GM21367 (cell line): ENCODE measurements at regions not wholly inside any gene's neighbourhood (a gene's known extent, or its start where the extent isn't known, plus 50 kb on each side); places are given as distances from the start of the nearest gene placed in this dataset.
"Not testable (repeated sequence)": the region's sequence is repeated elsewhere in the genome, so short reads cannot be mapped to it uniquely, and the experiment has no call there.

ENCODE experiments used
- ATAC-seq: cut with Tn5 transposase; IDR thresholded peaks from one replicate; pipeline ENCODE4 v1.9.1; 2021; ENCODE audit not compliant: unreplicated experiment

DNA sequence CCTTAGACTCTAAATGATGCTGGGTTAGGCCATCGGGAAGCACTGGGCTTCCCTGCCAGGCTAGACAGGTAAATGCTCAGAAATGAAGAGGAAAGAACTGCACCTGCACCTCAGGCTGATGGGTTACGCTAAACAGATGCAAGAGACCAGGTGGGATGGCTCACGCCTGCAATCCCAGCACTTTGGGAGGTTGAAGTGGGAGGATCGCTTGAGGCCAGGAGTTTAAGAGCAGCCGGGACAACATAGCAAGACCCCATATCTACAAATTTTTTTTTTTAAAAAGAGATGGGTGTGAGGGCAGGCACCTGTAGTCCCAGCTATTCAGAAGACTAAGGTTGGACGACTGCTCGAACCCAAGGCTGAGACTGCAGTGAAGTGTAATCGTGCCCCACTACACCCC, 634.7 kb downstream of the UQCRFS1 start:
- no peak for ATAC-seq

GRCh38 chr19:28577666-28578065, 635.3 kb downstream of the UQCRFS1 start:
- ATAC-seq = no peak

- no peak for ATAC-seq
These were observed 635.7 kb downstream of the UQCRFS1 start for GRCh38 chr19:28577233-28577632.

GRCh38 chr19:28575816-28576215, 637.1 kb downstream of the UQCRFS1 start:
- ATAC-seq = no peak

DNA sequence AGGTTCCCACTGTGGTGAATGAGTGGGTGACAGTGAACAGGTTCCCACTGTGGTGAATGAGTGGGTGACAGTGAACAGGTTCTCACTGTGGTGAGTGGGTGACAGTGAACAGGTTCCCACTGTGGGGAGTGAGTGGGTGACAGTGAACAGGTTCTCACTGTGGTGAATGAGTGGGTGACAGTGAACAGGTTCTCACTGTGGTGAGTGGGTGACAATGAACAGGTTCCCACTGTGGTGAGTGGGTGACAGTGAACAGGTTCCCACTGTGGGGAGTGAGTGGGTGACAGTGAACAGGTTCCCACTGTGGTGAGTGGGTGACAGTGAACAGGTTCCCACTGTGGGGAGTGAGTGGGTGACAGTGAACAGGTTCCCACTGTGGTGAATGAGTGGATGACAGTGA, 637.6 kb downstream of the UQCRFS1 start:
- not testable (repeated sequence) for ATAC-seq

GRCh38 chr19:28574212-28574611, 638.7 kb downstream of the UQCRFS1 start:
- ATAC-seq = no peak

- ATAC-seq = no peak
These were observed 643.5 kb downstream of the UQCRFS1 start for GRCh38 chr19:28569132-28570131.

GRCh38 chr19:28567834-28568233, 645.1 kb downstream of the UQCRFS1 start:
- ATAC-seq = no peak

DNA sequence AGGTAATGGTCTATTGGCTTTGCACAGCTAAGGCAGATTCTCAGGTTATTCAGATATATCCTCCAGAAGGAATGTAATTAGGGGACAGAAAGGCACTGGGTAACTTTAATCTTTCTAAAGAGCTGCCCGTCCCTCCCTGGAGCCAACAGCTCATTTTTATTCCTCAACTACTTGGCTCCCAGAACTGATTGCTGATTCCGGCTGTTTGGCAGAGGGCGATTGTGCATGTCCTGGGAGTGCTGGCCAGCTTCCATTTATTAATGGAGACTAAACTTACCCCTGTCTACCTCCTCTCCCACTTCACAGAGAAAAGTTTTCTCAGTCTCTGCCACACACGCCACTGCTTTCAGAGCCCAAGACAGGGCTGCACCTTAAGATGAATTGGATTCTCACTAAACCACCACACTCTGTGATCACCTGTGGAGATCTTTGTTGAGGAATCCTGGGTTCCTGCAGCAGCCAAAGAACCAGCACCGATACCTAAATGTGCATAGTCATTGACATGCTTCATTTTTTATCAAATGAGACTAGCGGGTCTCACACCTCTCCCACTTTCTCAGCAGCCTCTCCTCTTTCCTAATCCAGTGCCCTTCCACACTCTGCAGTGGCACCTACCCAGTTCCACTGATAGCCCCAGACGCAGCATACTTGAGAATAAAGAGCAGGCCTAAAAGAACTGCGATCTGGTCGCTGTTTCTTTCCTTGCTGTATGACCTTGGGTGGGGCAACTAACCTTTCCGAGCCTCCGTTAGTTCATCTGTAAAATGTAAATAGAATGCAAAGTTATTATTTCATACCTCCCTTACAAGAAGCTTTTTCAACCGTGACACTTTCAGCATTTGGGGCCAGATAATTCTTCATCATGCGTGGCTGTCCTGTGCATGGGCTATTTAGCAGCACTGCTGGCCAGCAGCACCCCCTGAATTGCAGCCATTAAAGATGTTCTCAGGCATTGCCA, 648.7 kb downstream of the UQCRFS1 start:
- ATAC-seq = no peak

- no peak for ATAC-seq
These were observed 652.2 kb downstream of the UQCRFS1 start for GRCh38 chr19:28560786-28561185.

- ATAC-seq = no peak
These were observed 654.2 kb downstream of the UQCRFS1 start for GRCh38 chr19:28558783-28559182.

DNA sequence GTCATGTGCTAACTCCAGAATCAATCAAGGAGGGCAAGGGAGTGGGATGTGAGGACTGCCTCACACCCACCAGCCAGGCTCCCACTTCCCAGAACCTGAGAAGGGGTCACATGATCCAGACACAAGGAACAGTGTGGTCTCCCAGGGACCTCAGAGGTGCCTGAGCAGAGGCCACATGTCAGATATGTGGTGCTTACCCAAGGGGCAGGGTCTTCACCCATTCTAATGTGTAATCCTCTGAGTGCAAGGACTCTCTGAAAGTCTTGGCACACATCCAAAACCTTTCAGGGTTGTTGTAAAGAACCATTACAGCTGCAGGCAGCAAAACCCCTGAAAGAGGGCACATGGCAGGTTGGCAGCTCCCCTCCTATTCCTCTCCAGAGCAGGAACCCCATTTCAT, 656.6 kb downstream of the UQCRFS1 start:
- no peak for ATAC-seq

GRCh38 chr19:28555317-28555716, 657.6 kb downstream of the UQCRFS1 start:
- ATAC-seq = no peak

DNA sequence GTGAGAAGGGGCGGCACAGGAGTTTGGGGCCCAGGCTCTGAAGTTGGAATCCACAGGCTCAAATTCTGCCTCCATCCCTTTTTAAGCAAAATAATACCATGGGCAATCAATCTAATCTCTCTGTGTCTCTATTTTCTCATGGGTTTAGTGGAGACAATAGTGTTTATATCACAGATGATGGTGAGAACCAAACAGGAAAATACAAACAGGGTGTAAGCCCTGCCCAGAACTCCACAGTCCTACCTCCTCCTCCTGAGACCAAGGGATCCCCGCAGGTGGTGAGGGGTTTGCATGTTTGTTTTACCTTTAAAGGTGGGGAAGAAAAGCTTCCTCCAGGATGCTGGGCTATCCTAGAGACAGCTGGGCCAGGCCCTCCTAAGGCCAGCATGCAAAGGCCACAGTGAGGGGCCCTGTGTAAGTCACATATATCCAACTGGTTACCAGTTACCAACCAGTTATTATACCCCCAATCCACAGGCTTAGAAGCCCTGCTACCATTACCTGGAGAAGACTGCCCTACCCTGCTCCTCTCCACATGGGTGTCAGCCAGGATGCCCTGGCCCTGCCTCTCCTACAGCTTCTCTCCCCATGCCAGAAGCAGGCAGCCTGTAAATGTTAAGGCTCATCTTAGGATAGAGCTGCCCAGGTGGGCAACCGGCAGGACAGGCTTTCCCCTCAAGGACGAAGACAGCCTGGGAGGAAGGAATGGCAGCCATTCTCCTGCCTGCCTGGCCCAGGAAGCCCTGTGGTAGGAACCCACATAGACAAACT, 658.4 kb downstream of the UQCRFS1 start:
- ATAC-seq = no peak

DNA sequence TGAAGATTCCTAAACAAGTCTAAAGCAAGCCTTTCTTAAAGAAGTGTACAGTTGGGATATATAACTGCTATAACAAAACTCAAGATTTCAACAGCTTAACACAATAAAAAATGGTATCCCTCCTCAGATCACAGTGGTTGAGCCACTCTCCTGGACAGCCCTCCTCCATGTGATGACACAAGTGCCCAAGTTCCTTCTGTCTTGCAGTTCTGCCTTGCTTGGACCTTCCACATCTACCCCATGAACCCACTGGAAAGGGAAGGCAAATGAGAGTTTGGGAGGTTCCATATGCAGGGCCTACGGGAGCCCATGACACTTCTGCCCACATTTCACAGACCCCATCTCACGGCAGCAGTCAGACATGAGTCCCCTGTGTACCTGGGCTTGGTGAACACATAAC, 659.2 kb downstream of the UQCRFS1 start:
- no peak for ATAC-seq

GRCh38 chr19:28553005-28553404, 659.9 kb downstream of the UQCRFS1 start:
- no peak for ATAC-seq

DNA sequence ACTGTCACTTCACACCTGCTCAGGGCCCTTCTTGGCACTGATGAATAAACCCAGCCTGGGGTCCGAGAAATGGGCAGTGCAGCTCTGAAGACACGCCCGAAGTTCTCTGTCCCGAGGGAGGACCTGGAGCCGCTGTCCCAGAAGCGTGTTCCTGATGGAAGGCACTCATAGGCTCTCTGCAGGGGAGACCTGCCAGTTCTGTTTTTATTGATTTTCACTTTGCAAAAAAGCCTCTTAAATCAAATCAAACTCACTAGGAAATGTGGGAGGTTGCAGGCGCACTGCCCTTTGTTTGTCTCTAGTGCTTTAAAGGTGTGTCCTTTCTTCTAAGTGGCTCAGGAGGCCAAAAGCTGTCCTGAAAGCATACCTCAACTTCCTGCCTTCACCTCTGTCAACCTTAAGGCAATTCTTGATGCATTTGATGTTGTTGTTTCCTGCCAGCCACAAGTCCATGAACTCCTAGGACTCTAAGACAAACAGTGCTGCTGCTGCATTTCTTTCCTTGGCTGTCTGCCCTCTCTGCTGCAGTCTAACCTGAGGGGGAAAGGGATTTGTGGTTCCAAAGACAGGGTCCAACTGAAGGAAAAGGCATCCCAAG, 663.2 kb downstream of the UQCRFS1 start:
- no peak for ATAC-seq

DNA sequence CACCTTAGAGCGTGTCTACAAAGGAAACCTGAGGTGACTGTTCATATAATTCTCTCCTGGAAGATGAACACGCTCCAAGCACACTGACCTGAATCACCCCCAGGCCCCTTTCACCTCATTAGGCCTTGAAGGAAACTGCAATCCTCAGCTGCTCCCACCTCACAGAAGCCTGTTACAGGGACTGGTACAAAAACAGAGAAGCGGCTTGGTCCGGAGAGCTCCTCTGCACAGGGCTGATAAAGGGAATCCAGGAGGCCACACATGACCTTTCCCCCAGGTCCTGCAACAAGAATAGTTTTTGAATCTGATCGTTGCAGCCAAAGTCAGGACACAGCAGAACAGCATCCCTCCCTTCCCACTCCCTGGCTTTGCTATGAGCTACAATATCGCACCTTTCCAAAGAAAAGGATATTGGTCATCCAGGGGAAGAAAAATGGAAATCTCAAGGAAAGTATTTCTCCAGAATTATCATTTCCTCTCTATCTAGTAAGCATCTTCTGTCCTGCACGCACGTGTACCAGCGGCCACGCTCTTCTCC, 666.7 kb downstream of the UQCRFS1 start:
- ATAC-seq = no peak

GRCh38 chr19:28545397-28545796, 667.6 kb downstream of the UQCRFS1 start:
- ATAC-seq = not testable (repeated sequence)
